ENCODE measurements at regions not wholly inside any gene's neighbourhood (a gene's known extent, or its start where the extent isn't known, plus 50 kb on each side); places are given as distances from the start of the nearest gene placed in this dataset.

DNA sequence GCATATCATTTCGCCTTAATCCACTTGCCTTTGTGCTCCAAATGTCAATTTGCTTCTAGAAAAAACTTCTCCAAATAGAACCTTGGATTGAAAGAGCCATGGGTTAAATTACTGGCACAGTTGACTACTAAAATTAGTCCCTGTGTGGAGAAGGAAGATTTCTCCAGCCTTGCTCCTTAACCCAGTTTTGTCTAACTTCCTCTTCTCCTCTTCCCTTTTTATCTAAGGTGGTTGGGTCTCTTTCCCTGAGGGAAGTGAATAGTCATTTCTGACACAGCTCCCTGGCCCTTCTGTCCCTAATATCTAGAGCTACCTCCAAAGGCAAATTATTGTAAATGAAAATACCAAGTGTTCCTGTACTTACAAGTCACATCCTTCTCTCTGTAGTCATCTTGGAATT, 527.9 kb upstream of the TBL1XR1 start:
- no peaks in the 10 kb centered on the region for H3K79me2 ChIP-seq (ENCODE audit: insufficient read depth, low read length)
- no peaks in the 10 kb centered on the region for H3K9me3 ChIP-seq (ENCODE audit: low read length)
- CTCF ChIA-PET (ENCODE audit: low intra/inter-chr PET ratio, low total read pairs): no interaction called here
- H3K9ac ChIP-seq (ENCODE audit: insufficient read depth, low read depth, low read length): no peak overlapping the region
- FAIRE-seq: no peak
- H2AFZ ChIP-seq (ENCODE audit: low read length): no peak overlapping the region
- intact Hi-C loops (cut with micrococcal nuclease; ENCODE audit: unreplicated experiment) (no loop called here), in situ Hi-C loops (cut with HindIII; ENCODE audit: extremely low pct_ligation_motif_present, low pct_unique_long_range_greater_than_20kb) (no loop called here)
- no peak overlapping the region for H3K27ac ChIP-seq (ENCODE audit: extremely low read length, insufficient read depth, low read length)
- H3K36me3 ChIP-seq (replicated peaks in 1 of 2; ENCODE audit: control insufficient read depth in 1 of 2, insufficient read depth in 2 of 2, low read length in 2 of 2): no peaks in the 10 kb centered on the region
- POLR2A ChIA-PET: no interaction called here
- H3K4me2 ChIP-seq (ENCODE audit: low read depth, low read length): no peak overlapping the region
- no peak for DNase-seq (ENCODE audit: low spot score)
- ATAC-seq: no peak
- WGBS (ENCODE audit: low lambda C conversion rate): 4% methylated on average over 1 of the region's 1 CpG
- H3K4me1 ChIP-seq (ENCODE audit: insufficient read depth, low read length): no peaks in the 10 kb centered on the region
- H3K4me3 ChIP-seq (replicated peaks in 1 of 3; ENCODE audit: insufficient read depth in 1 of 3, low read depth in 2 of 3, low read length in 3 of 3): no peak overlapping the region
- no peaks in the 10 kb centered on the region for H3K27me3 ChIP-seq (ENCODE audit: control insufficient read depth in 1 of 2, insufficient read depth in 2 of 2, low read length in 2 of 2)
- BruUV-seq (replicated peaks): no TSS peak
- no peaks in the 10 kb centered on the region for H4K20me1 ChIP-seq (ENCODE audit: insufficient read depth, low read length)
- TF ChIP-seq, protein P1, sequence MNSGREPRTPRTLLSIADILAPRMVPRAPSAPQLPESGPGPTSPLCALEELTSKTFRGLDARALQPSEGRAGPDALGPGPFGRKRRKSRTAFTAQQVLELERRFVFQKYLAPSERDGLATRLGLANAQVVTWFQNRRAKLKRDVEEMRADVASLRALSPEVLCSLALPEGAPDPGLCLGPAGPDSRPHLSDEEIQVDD (CRISPR knock-in tag; IDR thresholded peaks at IDR 0.05; ENCODE audit: borderline replicate concordance): no peak
- TF ChIP-seq, protein P2, sequence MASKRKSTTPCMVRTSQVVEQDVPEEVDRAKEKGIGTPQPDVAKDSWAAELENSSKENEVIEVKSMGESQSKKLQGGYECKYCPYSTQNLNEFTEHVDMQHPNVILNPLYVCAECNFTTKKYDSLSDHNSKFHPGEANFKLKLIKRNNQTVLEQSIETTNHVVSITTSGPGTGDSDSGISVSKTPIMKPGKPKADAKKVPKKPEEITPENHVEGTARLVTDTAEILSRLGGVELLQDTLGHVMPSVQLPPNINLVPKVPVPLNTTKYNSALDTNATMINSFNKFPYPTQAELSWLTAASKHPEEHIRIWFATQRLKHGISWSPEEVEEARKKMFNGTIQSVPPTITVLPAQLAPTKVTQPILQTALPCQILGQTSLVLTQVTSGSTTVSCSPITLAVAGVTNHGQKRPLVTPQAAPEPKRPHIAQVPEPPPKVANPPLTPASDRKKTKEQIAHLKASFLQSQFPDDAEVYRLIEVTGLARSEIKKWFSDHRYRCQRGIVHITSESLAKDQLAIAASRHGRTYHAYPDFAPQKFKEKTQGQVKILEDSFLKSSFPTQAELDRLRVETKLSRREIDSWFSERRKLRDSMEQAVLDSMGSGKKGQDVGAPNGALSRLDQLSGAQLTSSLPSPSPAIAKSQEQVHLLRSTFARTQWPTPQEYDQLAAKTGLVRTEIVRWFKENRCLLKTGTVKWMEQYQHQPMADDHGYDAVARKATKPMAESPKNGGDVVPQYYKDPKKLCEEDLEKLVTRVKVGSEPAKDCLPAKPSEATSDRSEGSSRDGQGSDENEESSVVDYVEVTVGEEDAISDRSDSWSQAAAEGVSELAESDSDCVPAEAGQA (IDR thresholded peaks at IDR 0.05; ENCODE audit: low read depth): no peak
- TF ChIP-seq, protein P2 (CRISPR knock-in tag; IDR thresholded peaks at IDR 0.05; ENCODE audit: borderline replicate concordance): no peak
- no peak for TF ChIP-seq ISL2 (CRISPR knock-in tag; IDR thresholded peaks at IDR 0.05)
- TF ChIP-seq SNRNP70 (IDR thresholded peaks at IDR 0.05; ENCODE audit: low read depth, low read length): no peak
- TF ChIP-seq ZNF75D (CRISPR knock-in tag; IDR thresholded peaks at IDR 0.05; ENCODE audit: borderline replicate concordance): no peak
- TF ChIP-seq, protein P3, sequence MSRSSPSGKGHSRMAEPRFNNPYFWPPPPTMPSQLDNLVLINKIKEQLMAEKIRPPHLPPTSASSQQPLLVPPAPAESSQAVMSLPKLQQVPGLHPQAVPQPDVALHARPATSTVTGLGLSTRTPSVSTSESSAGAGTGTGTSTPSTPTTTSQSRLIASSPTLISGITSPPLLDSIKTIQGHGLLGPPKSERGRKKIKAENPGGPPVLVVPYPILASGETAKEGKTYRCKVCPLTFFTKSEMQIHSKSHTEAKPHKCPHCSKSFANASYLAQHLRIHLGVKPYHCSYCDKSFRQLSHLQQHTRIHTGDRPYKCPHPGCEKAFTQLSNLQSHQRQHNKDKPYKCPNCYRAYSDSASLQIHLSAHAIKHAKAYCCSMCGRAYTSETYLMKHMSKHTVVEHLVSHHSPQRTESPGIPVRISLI (CRISPR knock-in tag; IDR thresholded peaks at IDR 0.05; ENCODE audit: borderline replicate concordance): no peak
- no peak for TF ChIP-seq RFXAP (CRISPR knock-in tag; IDR thresholded peaks at IDR 0.05; ENCODE audit: borderline replicate concordance)
- TF ChIP-seq HDAC2 (CRISPR knock-in tag; IDR thresholded peaks at IDR 0.05): no peak
- TF ChIP-seq NR3C1 (CRISPR knock-in tag; IDR thresholded peaks at IDR 0.05): no peak
- TF ChIP-seq ZSCAN21 (CRISPR knock-in tag; IDR thresholded peaks at IDR 0.05; ENCODE audit: borderline replicate concordance): no peak
- TF ChIP-seq STAG1 (CRISPR knock-in tag; IDR thresholded peaks at IDR 0.05): no peak
- TF ChIP-seq ZFX (CRISPR knock-in tag; IDR thresholded peaks at IDR 0.05; ENCODE audit: low read depth): no peak
- no peak for TF ChIP-seq POLR2A (IDR thresholded peaks at IDR 0.05; ENCODE audit: insufficient read depth in 1 of 2, low read depth in 2 of 2, low read length in 2 of 2)
- no peak for TF ChIP-seq XBP1 (CRISPR knock-in tag; IDR thresholded peaks at IDR 0.05)
- TF ChIP-seq, protein P4, sequence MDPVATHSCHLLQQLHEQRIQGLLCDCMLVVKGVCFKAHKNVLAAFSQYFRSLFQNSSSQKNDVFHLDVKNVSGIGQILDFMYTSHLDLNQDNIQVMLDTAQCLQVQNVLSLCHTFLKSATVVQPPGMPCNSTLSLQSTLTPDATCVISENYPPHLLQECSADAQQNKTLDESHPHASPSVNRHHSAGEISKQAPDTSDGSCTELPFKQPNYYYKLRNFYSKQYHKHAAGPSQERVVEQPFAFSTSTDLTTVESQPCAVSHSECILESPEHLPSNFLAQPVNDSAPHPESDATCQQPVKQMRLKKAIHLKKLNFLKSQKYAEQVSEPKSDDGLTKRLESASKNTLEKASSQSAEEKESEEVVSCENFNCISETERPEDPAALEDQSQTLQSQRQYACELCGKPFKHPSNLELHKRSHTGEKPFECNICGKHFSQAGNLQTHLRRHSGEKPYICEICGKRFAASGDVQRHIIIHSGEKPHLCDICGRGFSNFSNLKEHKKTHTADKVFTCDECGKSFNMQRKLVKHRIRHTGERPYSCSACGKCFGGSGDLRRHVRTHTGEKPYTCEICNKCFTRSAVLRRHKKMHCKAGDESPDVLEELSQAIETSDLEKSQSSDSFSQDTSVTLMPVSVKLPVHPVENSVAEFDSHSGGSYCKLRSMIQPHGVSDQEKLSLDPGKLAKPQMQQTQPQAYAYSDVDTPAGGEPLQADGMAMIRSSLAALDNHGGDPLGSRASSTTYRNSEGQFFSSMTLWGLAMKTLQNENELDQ (CRISPR knock-in tag; IDR thresholded peaks at IDR 0.05; ENCODE audit: borderline replicate concordance): no peak
- TF ChIP-seq ZNF556 (CRISPR knock-in tag; IDR thresholded peaks at IDR 0.05; ENCODE audit: borderline replicate concordance): no peak
- no peak for TF ChIP-seq MIER3 (CRISPR knock-in tag; IDR thresholded peaks at IDR 0.05; ENCODE audit: borderline replicate concordance)
